NCI-H1930 (cell line): ENCODE measurements at regions not wholly inside any gene's neighbourhood (a gene's known extent, or its start where the extent isn't known, plus 50 kb on each side); places are given as distances from the start of the nearest gene placed in this dataset.

Source experiments
- DNase-seq, 2 experiments: peaks; one replicate each; lab custom pipeline; 2025; lab: John Stamatoyannopoulos, UW

DNA sequence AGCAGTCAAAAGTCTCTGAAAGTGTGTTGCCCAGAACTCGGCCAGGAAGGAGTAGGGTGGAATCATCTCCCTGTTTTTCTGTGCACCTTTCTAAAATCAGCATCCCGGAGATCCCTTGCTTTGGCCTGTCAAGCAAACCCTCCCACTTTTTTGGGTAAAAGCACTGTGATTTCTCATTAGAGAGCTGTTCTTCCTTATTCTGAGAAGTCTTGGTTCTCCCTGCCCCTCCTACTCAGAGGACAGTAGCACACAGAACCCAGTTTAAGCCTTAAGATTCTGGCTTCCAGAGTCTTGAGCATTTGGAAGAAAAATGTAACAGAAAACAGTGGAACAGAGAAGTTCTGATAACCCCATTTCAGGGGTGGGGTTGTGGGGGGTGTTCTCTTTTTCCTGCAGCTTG lies 52.6 kb upstream of the KATNAL1 start:
- no peak for DNase-seq

DNA sequence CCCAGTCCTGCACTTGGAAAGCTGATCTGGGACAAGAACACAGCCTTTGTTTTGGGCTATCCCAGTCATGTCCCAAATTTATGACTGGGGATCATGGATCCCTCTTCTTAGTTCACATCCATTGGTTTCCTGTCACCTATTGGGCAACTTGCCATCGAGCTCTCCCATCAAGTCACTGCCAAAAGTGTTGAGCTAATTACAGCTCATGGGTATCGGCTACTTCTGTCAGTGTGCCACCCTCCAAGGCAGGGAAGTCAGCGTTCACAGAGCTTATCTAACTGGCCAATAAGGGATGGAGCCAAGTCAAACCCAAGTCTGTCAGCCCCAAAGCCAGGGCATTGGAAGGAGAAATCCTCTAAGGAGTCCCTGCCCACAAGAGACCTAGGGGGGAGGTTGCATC lies 53.2 kb upstream of the KATNAL1 start:
- no peak for DNase-seq

- no peak for DNase-seq
Observed at GRCh38 chr13:30362005-30362788, 54.8 kb upstream of the KATNAL1 start.

- no peak for DNase-seq
Observed at GRCh38 chr13:30362869-30363268, 55.5 kb upstream of the KATNAL1 start.

- no peak for DNase-seq
Observed at GRCh38 chr13:30363725-30364124, 56.4 kb upstream of the KATNAL1 start.

DNA sequence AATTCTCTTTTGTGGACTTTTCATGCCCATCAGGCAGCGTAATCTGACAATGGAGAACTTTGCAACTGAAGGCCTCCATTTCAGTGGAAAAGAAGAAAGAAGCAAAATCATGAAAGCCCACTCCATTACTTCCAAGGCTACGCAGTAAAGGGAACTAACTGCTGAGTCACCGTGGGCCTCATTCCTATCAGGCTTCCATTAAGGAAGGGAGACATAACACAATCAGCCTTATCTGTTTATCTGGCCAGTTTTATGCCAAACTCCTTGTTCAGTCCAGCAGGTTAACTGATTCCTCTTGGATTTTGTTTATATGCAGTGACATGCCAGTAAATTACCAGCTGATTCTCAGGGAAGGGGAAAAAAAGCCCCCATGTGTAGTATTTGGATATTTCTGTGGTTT lies 56.8 kb upstream of the KATNAL1 start:
- no peak for DNase-seq

- DNase-seq: no peak
Observed at GRCh38 chr13:30364876-30365275, 57.4 kb upstream of the UBE2L5 start.

- no peak for DNase-seq
Observed at GRCh38 chr13:30366088-30366487, 56.2 kb upstream of the UBE2L5 start.

GRCh38 chr13:30367296-30367695 lies 55.0 kb upstream of the UBE2L5 start:
- no peak for DNase-seq

- no peak for DNase-seq
Observed at GRCh38 chr13:30370146-30370545, 52.1 kb upstream of the UBE2L5 start.

GRCh38 chr13:30370916-30371521 lies 51.3 kb upstream of the UBE2L5 start:
- DNase-seq: no peak

GRCh38 chr13:30371649-30372265 lies 50.5 kb upstream of the UBE2L5 start:
- peak; percentile 7 to 16 for DNase-seq
